OCI-LY7 (cell line): ENCODE measurements at regions not wholly inside any gene's neighbourhood (a gene's known extent, or its start where the extent isn't known, plus 50 kb on each side); places are given as distances from the start of the nearest gene placed in this dataset.

Experiments used
- BruUV-seq: library from RNA; stranded (reverse); fragments of 400-500 nt; replicated peaks from 2 replicates; lab custom pipeline; 2021; lab: Mats Ljungman, UMichigan
- CTCF ChIA-PET: fragments of 300-600 bp; sonication (Branson Sonifier 250); formaldehyde crosslinking; loops from one replicate; lab custom pipeline; 2022; ENCODE audit warnings: antibody characterized with exemption; ENCODE audit not compliant: unreplicated experiment; lab: Charles Lee
- POLR2A ChIA-PET: fragments of 300-600 bp; sonication (Branson Sonifier 250); formaldehyde crosslinking; loops from one replicate; lab custom pipeline; 2022; ENCODE audit warnings: antibody characterized with exemption; lab: Charles Lee
- DNase-seq: peaks from one replicate; pipeline ENCODE4 v3.0.0-alpha.2; 2015; ENCODE audit warnings: low spot score
- H2AFZ ChIP-seq: fragments of 200-600 bp; sonication (generic), shearing (Covaris generic); 2 replicates; pipeline ENCODE4 v1.6.1; 2014; ENCODE audit warnings: mild to moderate bottlenecking, antibody characterized with exemption, low read length, moderate library complexity
- H3K27ac ChIP-seq: fragments of 200-600 bp; sonication (generic); 2 replicates; pipeline ENCODE4 v1.5.1; 2014; ENCODE audit warnings: mixed run types, low read depth, mild to moderate bottlenecking, moderate library complexity, low read length, inconsistent platforms; ENCODE audit not compliant: poor library complexity, severe bottlenecking
- H3K36me3 ChIP-seq: fragments of 200-600 bp; sonication (generic); 2 replicates; pipeline ENCODE4 v1.6.1; 2014; ENCODE audit warnings: mild to moderate bottlenecking, antibody characterized with exemption, low read length, moderate library complexity, mixed read lengths; ENCODE audit not compliant: insufficient read depth
- H3K4me1 ChIP-seq: fragments of 200-600 bp; sonication (generic); 2 replicates; pipeline ENCODE4 v1.5.1; 2014; ENCODE audit warnings: mild to moderate bottlenecking, low read length; ENCODE audit not compliant: insufficient read depth, poor library complexity, severe bottlenecking
- H3K4me2 ChIP-seq: fragments of 200-600 bp; sonication (generic); 2 replicates; pipeline ENCODE4 v1.6.1; 2014; ENCODE audit warnings: mild to moderate bottlenecking, low read length
- H3K4me3 ChIP-seq: fragments of 200-600 bp; sonication (generic); 2 replicates; pipeline ENCODE4 v1.5.1; 2014; ENCODE audit warnings: mild to moderate bottlenecking, low read depth, low read length; ENCODE audit not compliant: poor library complexity, severe bottlenecking
- H3K79me2 ChIP-seq: fragments of 200-600 bp; sonication (generic); 2 replicates; pipeline ENCODE4 v1.6.1; 2016; ENCODE audit warnings: low read depth, mild to moderate bottlenecking, low read length, moderate library complexity, mixed read lengths; ENCODE audit not compliant: insufficient read depth
- H3K9me2 ChIP-seq: fragments of 200-600 bp; sonication (generic); 2 replicates; pipeline ENCODE4 v1.6.1; 2016; ENCODE audit warnings: mild to moderate bottlenecking, low read length, mixed read lengths; ENCODE audit not compliant: insufficient read depth
- H3K9me3 ChIP-seq: fragments of 200-600 bp; sonication (generic); 2 replicates; pipeline ENCODE4 v1.6.1; 2014; ENCODE audit warnings: mild to moderate bottlenecking, mixed run types, low read length, mixed read lengths
- H4K20me1 ChIP-seq: fragments of 200-600 bp; sonication (generic); 2 replicates; pipeline ENCODE4 v1.6.1; 2014; ENCODE audit warnings: mild to moderate bottlenecking, antibody characterized with exemption, low read length, moderate library complexity, mixed read lengths; ENCODE audit not compliant: insufficient read depth
- EZH2phosphoT487 ChIP-seq: fragments of 200-600 bp; sonication (generic); IDR thresholded peaks from 2 replicates; pipeline ENCODE4 v1.6.1; 2018; ENCODE audit warnings: low read depth, borderline replicate concordance, mild to moderate bottlenecking, mixed run types, antibody characterized with exemption, low read length, moderate library complexity, mixed read lengths
- intact Hi-C: fragments of 100-400 bp; cut with micrococcal nuclease; formaldehyde crosslinking; loops from one replicate; pipeline ENCODE4 v1.10.0; 2022; ENCODE audit not compliant: unreplicated experiment
- TF ChIP-seq, protein P1 (sequence below): fragments of 200-600 bp; sonication (generic); conservative IDR thresholded peaks from 2 replicates; pipeline ENCODE4 v1.5.1; 2014; ENCODE audit warnings: mild to moderate bottlenecking, antibody characterized with exemption, low read length, moderate library complexity, mixed read lengths

DNA sequence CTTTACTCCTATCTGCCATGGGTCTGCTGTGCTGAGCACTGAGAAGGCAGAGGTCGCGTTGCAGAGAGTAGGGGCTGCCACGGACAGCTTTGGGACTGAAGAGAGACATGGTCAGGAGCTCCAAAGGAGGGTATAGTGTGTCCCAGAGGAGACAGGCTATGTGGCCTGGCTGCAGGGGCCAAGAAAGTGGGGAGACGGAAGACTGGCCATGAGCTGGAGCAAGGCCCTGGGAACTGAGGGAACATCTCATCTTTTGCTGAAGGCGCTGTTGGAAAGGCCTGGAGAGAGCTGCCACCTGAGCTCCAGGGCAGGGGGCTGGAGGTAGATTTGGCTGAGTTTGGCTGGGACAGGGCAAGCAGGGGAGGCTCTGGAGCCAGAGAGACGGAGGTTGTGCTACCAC is 55.8 kb upstream of the AJAP1 start:
- Histone ChIP-seq H3K27ac (no peak overlapping the region), H3K36me3 (no peaks in the 10 kb centered on the region), H3K9me2 (no peaks in the 10 kb centered on the region), H3K79me2 (no peaks in the 10 kb centered on the region), H3K4me3 (no peak overlapping the region), H3K4me1 (no peaks in the 10 kb centered on the region), H3K4me2 (no peak overlapping the region), H2AFZ (no peak overlapping the region), H4K20me1 (no peaks in the 10 kb centered on the region), H3K9me3 (no peaks in the 10 kb centered on the region)
- intact Hi-C loops = no loop called here
- CTCF ChIA-PET = no interaction called here
- no peak for TF ChIP-seq EZH2phosphoT487
- TF ChIP-seq, protein P1, sequence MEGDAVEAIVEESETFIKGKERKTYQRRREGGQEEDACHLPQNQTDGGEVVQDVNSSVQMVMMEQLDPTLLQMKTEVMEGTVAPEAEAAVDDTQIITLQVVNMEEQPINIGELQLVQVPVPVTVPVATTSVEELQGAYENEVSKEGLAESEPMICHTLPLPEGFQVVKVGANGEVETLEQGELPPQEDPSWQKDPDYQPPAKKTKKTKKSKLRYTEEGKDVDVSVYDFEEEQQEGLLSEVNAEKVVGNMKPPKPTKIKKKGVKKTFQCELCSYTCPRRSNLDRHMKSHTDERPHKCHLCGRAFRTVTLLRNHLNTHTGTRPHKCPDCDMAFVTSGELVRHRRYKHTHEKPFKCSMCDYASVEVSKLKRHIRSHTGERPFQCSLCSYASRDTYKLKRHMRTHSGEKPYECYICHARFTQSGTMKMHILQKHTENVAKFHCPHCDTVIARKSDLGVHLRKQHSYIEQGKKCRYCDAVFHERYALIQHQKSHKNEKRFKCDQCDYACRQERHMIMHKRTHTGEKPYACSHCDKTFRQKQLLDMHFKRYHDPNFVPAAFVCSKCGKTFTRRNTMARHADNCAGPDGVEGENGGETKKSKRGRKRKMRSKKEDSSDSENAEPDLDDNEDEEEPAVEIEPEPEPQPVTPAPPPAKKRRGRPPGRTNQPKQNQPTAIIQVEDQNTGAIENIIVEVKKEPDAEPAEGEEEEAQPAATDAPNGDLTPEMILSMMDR = no peak
- no peak for DNase-seq
- no TSS peak for BruUV-seq
- POLR2A ChIA-PET = no interaction called here

DNA sequence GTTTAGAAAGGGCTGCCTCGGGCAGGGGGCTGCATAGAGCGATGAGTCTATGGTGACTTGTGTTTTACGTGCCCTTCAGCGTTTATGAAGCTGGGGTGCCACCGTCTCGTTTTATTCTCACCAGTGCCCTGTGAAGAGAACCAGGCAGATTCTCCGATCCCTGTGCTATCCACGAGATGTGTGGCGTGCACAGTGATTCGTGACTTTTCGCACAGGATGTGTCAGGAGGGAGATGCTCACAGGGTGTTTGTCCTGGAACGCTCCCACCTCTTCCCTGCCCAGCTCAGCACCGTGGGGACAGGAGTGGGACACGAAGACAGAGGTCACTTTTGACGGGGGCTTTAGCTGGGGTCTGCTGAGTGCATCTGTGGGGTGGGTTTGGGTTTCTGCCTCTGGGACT is 54.9 kb upstream of the AJAP1 start:
- H3K4me3 ChIP-seq = no peak overlapping the region
- no peaks in the 10 kb centered on the region for H3K79me2 ChIP-seq
- BruUV-seq = no TSS peak
- CTCF ChIA-PET = no interaction called here
- no peak overlapping the region for H2AFZ ChIP-seq
- H3K4me2 ChIP-seq = no peak overlapping the region
- H3K36me3 ChIP-seq = no peaks in the 10 kb centered on the region
- no peaks in the 10 kb centered on the region for H3K4me1 ChIP-seq
- no peak for DNase-seq
- POLR2A ChIA-PET = no interaction called here
- H3K9me2 ChIP-seq = no peaks in the 10 kb centered on the region
- no peak for TF ChIP-seq EZH2phosphoT487
- TF ChIP-seq, protein P1 = no peak
- intact Hi-C loops = no loop called here
- no peak overlapping the region for H3K27ac ChIP-seq
- no peaks in the 10 kb centered on the region for H3K9me3 ChIP-seq
- no peaks in the 10 kb centered on the region for H4K20me1 ChIP-seq

DNA sequence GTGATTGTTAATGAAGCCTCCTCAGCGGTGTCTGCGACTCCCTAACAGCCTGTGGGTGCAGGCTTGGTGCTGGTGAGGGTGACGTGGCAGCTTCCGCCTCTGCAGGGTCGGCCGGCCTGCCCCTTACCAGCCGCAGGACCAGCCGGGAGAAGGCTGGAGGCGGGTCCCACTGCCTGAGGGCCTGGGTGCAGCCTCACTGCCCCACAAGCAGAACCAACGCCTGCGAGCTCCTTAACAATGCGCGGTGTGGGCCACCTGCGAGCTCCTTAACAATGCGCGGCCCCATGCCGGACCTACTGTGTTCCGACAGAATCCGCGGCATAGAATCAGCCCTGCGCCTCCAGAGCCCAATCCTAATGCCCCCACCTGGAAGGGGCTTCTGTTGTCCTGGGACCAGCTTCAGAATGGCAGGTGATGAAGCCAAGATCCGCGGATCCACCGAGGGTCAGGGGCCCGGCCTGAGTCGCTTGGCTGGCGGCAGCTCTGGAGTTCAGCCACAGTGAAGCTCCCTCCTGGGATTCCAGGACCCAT is 54.4 kb upstream of the AJAP1 start:
- Histone ChIP-seq H2AFZ (no peak overlapping the region), H3K27ac (no peak overlapping the region), H3K79me2 (no peaks in the 10 kb centered on the region), H3K36me3 (no peaks in the 10 kb centered on the region), H3K4me2 (no peak overlapping the region), H3K9me2 (no peaks in the 10 kb centered on the region), H3K9me3 (no peaks in the 10 kb centered on the region), H3K4me3 (no peak overlapping the region), H4K20me1 (no peaks in the 10 kb centered on the region), H3K4me1 (no peaks in the 10 kb centered on the region)
- TF ChIP-seq, protein P1 = no peak
- BruUV-seq = no TSS peak
- DNase-seq = no peak
- CTCF ChIA-PET = no interaction called here
- POLR2A ChIA-PET = no interaction called here
- intact Hi-C loops = no loop called here
